Calu3 (cell line): ENCODE measurements at regions not wholly inside any gene's neighbourhood (a gene's known extent, or its start where the extent isn't known, plus 50 kb on each side); places are given as distances from the start of the nearest gene placed in this dataset.

Experiments
- BruUV-seq: library from RNA; stranded (reverse); fragments of 400-500 nt; replicated peaks from 2 replicates; lab custom pipeline; 2021; lab: Mats Ljungman, UMichigan
- CTCF ChIA-PET: fragments of 300-600 bp; sonication (Branson Sonifier 250); formaldehyde crosslinking; loops from one replicate; lab custom pipeline; 2022; ENCODE audit warnings: antibody characterized with exemption; lab: Charles Lee
- DNase-seq: peaks from one replicate; pipeline ENCODE4 v3.0.0; 2022
- H3K27ac Mint-ChIP-seq: one replicate; pipeline ENCODE4 v1.8.0; 2022; ENCODE audit warnings: mixed read lengths; ENCODE audit not compliant: unreplicated experiment
- H3K27me3 Mint-ChIP-seq: one replicate; pipeline ENCODE4 v1.8.0; 2022; ENCODE audit warnings: mixed read lengths; ENCODE audit not compliant: unreplicated experiment
- H3K36me3 Mint-ChIP-seq: one replicate; pipeline ENCODE4 v1.8.0; 2022; ENCODE audit warnings: mild to moderate bottlenecking, moderate library complexity, mixed read lengths; ENCODE audit not compliant: insufficient read depth, unreplicated experiment
- H3K4me1 Mint-ChIP-seq: one replicate; pipeline ENCODE4 v1.8.0; 2022; ENCODE audit warnings: mild to moderate bottlenecking, low read depth, mixed read lengths; ENCODE audit not compliant: unreplicated experiment
- H3K4me3 Mint-ChIP-seq: one replicate; pipeline ENCODE4 v1.8.0; 2022; ENCODE audit warnings: mild to moderate bottlenecking, low read depth, moderate library complexity, mixed read lengths; ENCODE audit not compliant: unreplicated experiment
- H3K9me3 Mint-ChIP-seq: one replicate; pipeline ENCODE4 v1.8.0; 2022; ENCODE audit warnings: low read depth, mixed read lengths; ENCODE audit not compliant: unreplicated experiment
- intact Hi-C: fragments of 100-400 bp; cut with micrococcal nuclease; formaldehyde crosslinking; loops from one replicate; pipeline ENCODE4 v1.10.0; 2022; ENCODE audit not compliant: unreplicated experiment
- TF ChIP-seq, protein P1 (sequence below): fragments of 200-600 bp; IDR thresholded peaks from one replicate; pipeline ENCODE4 v1.8.0; 2022; ENCODE audit warnings: antibody characterized with exemption; ENCODE audit not compliant: unreplicated experiment

DNA sequence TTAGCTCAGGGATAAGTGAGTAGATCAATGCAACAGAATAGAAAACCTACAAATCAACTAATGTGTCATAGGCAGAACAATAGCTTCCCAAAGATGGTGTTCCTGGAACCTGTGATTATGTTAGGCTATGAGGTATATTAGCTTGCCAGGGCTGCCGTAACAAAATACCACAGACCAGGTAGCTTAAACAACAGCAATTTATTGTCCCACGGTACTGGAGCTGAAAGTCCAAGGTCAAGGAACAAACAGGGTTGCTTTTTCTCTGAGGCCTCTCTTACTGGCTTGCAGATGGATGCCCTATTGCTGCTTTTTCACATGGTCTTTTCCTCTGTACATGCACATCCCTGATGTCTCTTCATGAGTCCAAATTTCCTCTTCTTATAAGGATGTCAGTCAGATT is 354.9 kb downstream of the TNS1 start:
- Mint-ChIP-seq H3K27ac (no peak overlapping the region), H3K27me3 (no peaks in the 10 kb centered on the region), H3K4me3 (no peak overlapping the region), H3K36me3 (no peaks in the 10 kb centered on the region), H3K4me1 (peaks cover 23% of the 10 kb centered on the region), H3K9me3 (peaks cover 4% of the 10 kb centered on the region)
- TF ChIP-seq, protein P1, sequence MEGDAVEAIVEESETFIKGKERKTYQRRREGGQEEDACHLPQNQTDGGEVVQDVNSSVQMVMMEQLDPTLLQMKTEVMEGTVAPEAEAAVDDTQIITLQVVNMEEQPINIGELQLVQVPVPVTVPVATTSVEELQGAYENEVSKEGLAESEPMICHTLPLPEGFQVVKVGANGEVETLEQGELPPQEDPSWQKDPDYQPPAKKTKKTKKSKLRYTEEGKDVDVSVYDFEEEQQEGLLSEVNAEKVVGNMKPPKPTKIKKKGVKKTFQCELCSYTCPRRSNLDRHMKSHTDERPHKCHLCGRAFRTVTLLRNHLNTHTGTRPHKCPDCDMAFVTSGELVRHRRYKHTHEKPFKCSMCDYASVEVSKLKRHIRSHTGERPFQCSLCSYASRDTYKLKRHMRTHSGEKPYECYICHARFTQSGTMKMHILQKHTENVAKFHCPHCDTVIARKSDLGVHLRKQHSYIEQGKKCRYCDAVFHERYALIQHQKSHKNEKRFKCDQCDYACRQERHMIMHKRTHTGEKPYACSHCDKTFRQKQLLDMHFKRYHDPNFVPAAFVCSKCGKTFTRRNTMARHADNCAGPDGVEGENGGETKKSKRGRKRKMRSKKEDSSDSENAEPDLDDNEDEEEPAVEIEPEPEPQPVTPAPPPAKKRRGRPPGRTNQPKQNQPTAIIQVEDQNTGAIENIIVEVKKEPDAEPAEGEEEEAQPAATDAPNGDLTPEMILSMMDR: no peak
- intact Hi-C loops: no loop called here
- no TSS peak for BruUV-seq
- no peak for DNase-seq
- CTCF ChIA-PET: interaction anchor here (1.0 kb wide), 1 partner anchor 16 kb away, joined by 4 read pairs; no protein-coding TSS in a partner anchor

DNA sequence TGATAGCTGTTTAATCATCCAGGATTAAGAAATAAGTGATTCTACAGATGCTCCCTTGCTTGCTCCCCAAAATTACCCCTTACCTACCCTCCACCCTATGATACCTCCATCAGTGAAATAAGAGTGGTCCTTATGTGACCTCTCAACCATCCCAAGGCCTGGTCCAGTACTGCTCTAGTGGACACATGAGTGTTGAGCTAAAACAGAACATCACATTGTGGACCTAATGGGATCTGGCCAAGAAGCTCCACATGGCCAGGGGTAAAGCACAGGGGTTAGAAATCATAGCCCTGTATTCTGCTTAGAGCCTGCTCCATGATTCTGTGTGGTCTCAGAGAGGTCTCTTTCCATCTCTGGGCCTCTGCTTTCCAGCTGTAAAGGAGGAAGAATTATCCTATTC is 355.6 kb downstream of the TNS1 start:
- TF ChIP-seq, protein P1: no peak

DNA sequence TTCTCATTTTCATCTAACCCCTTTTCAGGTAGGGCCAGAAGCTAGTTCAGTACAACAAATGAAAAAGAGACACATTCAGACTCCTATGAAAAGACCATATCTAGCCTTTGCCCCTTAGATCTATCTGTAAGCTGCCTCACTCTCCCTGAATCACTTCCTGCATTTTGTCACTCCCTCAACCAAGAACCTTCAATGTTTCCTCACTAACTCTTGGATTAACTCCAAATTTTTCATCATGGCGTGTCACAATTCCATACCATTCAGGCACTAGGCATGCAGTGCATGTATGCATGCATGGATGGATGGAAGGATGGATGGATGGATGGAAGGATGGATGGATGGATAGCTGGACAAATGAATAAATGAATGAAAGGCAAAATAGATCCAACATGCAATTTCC is 356.9 kb downstream of the TNS1 start:
- BruUV-seq: no TSS peak
- Mint-ChIP-seq H3K27me3 (no peaks in the 10 kb centered on the region), H3K4me3 (no peak overlapping the region), H3K36me3 (no peaks in the 10 kb centered on the region), H3K27ac (no peak overlapping the region), H3K9me3 (peaks cover 4% of the 10 kb centered on the region), H3K4me1 (peaks cover 17% of the 10 kb centered on the region)
- CTCF ChIA-PET: interaction anchor here (0.6 kb wide), 1 partner anchor 66 kb away, joined by 3 read pairs; no protein-coding TSS in a partner anchor
- DNase-seq: no peak
- TF ChIP-seq, protein P1: no peak
- intact Hi-C loops: no loop called here

More for the DNA sequence above, 355.6 kb downstream of the TNS1 start:
- Mint-ChIP-seq H3K27ac (no peak overlapping the region), H3K36me3 (no peaks in the 10 kb centered on the region), H3K4me1 (peaks cover 21% of the 10 kb centered on the region), H3K9me3 (peaks cover 4% of the 10 kb centered on the region), H3K27me3 (no peaks in the 10 kb centered on the region), H3K4me3 (no peak overlapping the region)
- DNase-seq: no peak
- CTCF ChIA-PET: interaction anchor here (1.0 kb wide), 1 partner anchor 15 kb away, joined by 4 read pairs; no protein-coding TSS in a partner anchor
- intact Hi-C loops: no loop called here
- no TSS peak for BruUV-seq

DNA sequence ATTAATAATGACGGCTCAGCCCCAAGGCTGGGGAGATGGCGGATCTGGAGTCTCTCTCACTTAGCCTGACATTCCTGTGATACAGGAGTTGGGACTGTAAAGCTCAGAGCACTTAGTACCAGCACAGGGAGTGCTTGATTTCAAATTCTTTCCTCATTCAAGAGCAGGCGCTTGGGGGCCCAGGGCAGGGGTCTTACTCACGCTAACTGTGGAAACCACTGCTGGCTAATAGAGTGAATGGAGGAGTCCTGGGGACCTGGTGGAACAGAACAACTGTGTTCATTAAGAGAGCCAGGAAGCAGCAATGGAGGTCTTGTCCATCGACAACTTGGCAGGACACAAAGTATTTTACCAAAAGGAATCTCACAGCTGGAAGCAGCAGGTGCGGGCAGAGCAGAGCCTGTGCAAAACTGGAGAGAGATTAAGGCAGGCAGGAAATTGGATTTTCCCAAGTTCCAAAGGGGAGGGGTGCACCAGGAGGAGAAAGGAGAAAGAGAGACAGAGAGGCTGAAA is 358.9 kb downstream of the TNS1 start:
- no TSS peak for BruUV-seq
- DNase-seq: no peak
- Mint-ChIP-seq H3K36me3 (no peaks in the 10 kb centered on the region), H3K4me3 (no peak overlapping the region), H3K27ac (no peak overlapping the region), H3K9me3 (peaks cover 4% of the 10 kb centered on the region), H3K4me1 (no peaks in the 10 kb centered on the region), H3K27me3 (no peaks in the 10 kb centered on the region)
- intact Hi-C loops: no loop called here
- CTCF ChIA-PET: no interaction called here
- TF ChIP-seq, protein P1: no peak
